Activated CD8-positive, alpha-beta memory T cell treated with anti-CD3 and anti-CD28 coated beads for 36 hours (primary cell): ENCODE measurements at regions not wholly inside any gene's neighbourhood (a gene's known extent, or its start where the extent isn't known, plus 50 kb on each side); places are given as distances from the start of the nearest gene placed in this dataset.

Source experiments
- CTCF ChIA-PET: fragments of 350-600 bp; sonication (Branson Sonifier 250); formaldehyde crosslinking; loops from one replicate; lab custom pipeline; 2021; ENCODE audit warnings: antibody characterized with exemption; lab: Charles Lee
- POLR2A ChIA-PET: fragments of 350-600 bp; sonication (Branson Sonifier 250); formaldehyde crosslinking; loops from one replicate; lab custom pipeline; 2021; ENCODE audit warnings: antibody characterized with exemption; lab: Charles Lee

DNA sequence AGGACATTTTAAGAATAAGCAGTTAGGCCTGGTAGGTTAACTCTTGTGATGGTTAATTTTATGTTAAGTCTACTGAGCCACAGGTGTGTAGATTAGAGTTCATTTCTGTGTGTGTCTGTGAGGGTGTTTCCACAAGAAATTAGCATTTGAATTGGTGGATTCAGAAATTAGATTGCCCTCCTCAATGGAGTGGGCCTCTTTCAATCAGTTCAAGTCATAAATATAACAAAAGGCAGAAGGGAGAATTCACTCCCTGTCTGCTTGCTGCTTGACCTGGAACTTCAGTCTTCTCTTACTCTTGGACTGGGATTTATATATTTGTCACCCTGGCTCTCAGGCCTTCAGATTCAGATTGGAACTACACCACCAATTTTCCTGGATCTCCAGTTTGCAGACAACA lies 55.3 kb upstream of the POM121L12 start:
- ChIA-PET POLR2A (no interaction called here), CTCF (no interaction called here)

DNA sequence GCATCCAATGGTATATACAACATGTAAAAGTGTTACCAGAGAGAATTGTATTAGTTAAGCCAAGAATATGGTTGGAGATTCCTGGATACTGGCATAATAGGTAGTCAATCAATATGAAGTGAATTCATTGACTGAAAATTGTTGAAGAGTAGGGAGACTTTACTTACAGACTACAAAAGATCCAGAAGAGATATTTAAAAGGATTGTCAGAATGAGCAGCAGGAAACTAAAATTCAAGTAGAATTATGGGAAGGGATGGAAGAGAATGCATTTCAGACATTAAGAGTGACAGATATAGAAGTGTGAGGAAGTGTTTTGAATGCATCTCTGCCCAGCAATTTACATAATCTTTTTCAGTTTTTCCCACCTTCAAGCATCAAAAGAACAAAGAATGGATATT lies 62.3 kb upstream of the POM121L12 start:
- POLR2A ChIA-PET, result no interaction called here
- CTCF ChIA-PET, result no interaction called here

DNA sequence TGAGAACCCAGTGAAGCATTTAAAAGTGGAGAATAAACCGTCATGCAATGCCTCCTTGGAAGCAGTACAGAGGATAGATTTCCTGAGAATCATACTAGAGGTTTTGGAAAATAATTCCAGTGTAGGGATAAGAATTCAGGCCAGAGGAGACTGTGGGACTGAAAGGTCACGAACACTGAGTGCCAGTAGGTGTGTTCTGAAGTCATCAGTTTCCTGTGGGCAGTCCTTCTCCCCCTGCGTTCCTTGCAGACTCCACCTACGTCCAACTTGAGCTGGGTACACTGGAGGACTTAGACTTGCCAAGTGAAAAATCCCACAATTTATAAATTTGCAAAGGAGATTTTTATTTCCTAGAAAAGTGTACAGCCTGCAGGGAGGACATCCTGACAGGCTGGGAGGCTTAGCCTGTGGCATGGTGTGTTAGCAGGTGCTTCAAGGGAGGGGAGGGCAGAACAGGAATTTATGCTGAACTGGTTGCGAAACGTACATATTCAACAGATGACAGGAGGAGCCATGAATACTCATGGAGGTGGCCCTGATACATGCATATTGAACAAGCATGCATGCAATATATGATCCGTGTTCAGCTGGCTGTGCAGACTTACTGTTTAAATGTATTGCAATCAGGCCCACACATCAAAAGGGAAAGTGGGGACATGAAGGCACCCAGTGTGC lies 72.9 kb upstream of the POM121L12 start:
- CTCF ChIA-PET, result no interaction called here
- POLR2A ChIA-PET, result no interaction called here

DNA sequence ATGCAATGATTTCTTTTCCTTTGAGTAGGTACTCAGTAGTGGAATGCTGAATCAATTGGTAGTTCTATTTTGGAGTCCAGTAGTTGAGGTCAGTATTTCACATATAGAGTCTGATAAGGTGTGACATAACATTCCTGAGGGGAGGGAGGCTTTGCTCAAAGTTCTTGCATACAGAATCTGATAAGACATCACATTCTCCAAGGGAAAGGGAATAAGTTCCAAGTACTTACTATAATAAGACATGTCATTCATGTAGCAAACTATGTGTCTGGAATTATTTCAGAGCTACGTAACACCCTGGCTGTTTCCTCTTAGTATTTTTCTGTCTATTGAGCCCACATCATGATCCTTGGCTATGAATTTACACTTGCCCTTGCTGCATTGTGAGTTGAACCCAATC lies 74.3 kb upstream of the POM121L12 start:
- ChIA-PET POLR2A (no interaction called here), CTCF (no interaction called here)

DNA sequence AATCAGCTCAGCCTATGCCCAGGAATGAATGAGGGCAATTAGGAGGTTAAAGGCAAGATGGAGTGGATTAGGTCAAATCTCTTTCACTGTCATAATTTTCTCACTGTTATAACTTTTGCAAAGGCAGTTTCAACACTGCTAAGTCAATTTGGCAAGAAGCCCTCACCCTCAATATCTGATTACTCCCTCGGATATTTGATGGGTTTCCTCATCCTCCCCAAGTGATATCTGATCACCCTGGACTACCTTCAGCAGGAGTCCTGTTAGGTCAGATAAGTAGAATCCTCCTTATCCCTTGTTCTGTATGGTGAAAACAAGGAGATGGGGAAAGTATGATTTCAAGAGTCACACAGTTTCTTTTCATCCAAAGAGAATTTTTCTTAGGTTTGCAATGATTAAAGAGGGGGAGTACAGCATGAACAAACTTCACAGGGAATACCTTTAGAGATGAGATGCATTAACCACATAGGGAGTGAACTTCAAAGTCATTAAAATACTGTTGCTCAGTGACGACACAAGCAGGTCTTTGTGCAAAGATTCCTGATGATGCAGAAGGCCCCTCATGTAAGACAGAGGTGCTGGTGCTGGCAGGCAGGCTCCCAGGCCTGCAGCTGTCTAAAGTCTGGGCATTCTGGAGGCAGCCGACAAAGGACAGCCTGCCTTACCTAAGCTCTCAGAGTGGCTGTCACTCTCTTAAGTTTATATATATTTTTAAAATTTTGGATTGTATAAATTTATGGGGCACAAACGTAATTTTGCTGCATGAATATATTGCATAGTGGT lies 75.4 kb upstream of the POM121L12 start:
- POLR2A ChIA-PET, result no interaction called here
- CTCF ChIA-PET, result interaction anchor here (0.5 kb wide), 1 partner anchor 59 kb away, joined by 6 read pairs; no protein-coding TSS in a partner anchor

DNA sequence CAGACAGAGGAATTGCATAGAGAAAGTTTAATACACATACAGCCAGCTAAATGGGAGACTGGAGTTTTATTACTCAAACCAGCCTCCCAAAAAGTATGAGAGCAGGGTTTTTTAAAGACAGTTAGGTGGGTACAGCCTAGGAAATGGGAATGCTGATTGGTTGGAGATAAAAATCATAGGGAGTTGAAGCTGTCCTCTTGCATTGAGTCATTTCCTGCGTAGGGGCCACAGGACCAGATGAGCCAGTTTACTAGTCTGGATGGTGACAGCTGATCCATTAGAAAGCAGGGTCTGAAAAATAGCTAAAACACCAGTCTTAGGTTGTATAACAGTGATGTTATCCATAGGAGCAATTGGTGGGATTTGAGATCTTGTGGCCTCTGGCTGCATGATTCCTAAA lies 76.1 kb upstream of the POM121L12 start:
- CTCF ChIA-PET, result interaction anchor here (0.5 kb wide), 1 partner anchor 58 kb away, joined by 6 read pairs; no protein-coding TSS in a partner anchor
- POLR2A ChIA-PET, result no interaction called here

DNA sequence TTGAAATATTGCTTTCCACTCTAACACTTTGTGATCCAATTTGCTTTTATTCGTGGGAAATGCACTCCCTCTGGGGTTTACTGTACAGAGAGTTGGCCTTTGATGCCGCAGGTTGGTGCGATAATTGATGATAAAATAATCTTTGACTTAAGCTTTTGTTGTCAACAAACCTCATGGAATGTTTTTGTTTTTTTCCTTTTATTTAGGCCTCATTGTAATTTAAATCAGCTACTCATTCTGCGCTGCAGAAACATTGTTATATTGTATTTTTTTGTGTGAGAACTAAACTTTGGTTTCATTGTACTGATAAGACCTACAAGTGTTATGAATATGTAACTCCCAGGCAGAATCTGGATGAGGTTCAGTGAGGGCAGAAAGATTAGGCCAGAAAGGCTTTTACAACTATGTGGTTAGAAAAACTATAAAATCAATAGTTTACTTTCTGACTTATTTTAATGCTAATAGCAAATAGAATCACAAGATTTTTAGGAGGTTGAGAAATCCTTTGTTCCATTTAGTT lies 76.8 kb upstream of the POM121L12 start:
- ChIA-PET CTCF (no interaction called here), POLR2A (no interaction called here)

DNA sequence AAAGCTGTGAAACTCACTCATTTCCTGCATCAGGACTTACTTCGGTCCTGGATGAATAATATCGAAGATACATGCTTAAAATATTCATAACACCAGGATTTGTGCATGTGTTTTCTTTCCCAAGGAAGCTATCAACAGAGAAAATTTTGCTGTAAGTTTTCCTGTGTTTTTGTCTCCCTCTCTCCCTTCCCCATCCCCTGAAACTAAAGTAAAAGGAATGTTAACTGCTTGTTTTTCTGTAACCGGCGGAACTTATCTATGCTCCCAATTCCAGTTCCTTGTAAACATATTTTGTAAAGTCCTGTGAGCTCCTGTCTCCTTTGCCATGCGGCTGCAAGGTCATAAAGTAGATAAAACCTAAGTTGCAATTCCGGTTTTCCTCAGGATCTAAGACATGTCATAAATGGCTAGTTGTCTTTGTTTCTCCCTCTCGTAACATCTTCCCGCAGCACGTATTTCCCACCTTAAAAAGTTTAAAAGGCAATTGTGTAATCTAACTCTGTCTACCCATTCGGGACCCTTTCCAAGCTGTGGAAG lies 79.0 kb upstream of the POM121L12 start:
- POLR2A ChIA-PET, result no interaction called here
- CTCF ChIA-PET, result no interaction called here

DNA sequence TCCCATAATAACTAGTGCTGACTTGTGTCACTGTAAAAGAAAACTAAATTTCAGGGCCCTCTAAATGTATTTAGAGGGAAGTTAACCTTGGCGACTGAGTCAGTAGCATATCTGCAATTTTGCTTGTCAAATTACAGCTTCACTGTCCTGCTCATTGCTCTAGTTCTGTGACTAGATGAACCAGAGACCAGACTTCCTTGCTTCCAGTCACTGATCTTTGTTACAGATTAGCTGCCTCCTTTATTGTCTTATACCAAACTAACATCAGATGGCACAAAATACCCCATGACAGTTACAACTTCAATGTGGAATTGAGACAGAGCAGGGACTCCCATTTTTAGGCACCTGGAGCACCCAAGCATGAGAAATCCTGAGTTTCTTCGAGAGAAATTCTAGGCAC lies 79.9 kb upstream of the POM121L12 start:
- ChIA-PET CTCF (no interaction called here), POLR2A (no interaction called here)

DNA sequence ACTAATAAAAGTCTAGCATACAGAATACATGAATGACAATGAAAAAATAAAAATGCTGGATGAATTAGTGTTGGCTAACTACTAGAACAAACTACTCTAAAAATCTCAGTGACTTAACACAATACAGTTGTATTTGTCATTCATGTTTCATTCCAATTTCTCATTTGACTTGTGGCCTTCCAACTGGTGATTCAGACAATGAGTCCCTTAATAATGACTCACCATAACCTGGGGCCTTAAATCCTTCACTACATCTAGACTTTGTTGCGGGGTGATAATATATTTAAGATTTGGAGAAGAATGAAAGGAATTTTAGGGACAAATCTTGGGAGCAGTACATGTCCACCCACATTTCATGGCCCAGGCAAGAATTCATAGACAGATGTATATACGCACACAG lies 90.5 kb upstream of the POM121L12 start:
- ChIA-PET CTCF (no interaction called here), POLR2A (no interaction called here)

DNA sequence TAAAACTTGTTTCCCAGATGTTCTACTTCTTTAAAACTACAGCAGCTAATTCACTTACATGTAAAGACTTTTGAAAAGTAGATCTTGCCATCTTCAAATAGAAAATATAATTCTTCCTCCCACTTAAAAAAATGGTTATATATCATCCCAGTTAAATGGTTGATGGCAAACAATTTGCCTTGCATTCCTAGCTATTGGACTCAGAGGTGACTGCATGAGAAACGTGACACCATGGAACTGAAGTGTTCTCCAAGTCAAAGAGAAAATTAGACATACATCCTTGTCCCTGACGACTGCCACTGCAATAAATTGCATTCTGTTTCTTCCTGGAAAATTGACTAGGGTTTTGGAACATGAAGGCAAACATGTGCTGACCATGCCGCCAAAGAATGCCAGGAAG lies 95.0 kb upstream of the POM121L12 start:
- CTCF ChIA-PET, result no interaction called here
- POLR2A ChIA-PET, result no interaction called here

DNA sequence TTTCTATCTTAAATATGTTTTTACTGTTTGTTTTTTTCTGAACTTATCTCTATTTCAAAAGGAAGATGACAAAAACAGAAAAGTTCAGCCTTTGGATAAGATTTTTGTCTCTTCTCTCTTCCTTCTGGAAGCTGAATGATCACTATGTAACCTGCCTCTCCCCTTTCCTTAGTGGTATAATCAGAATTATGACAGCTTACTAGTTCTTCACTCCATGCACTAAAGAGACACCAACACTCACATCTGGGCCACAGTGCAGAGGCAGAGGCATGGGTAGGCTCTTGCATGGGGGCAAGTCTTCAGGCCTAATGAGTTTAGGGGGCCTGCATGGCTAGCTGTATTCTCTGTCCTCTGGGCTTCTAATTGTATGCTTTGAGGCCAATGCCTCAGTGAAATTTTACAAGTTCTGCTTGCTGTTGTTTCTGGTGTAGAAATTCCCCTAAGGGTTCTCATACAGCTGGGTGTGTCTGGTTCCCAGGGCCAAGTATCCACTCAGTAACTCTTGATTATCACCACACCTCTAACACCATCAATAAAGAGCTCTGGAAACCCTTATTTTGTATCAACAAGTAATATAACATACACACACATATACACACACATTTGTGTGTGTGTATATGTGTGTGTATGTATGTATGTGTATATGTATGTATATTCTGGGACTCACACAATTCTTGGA lies 96.8 kb upstream of the POM121L12 start:
- POLR2A ChIA-PET, result no interaction called here
- CTCF ChIA-PET, result no interaction called here

DNA sequence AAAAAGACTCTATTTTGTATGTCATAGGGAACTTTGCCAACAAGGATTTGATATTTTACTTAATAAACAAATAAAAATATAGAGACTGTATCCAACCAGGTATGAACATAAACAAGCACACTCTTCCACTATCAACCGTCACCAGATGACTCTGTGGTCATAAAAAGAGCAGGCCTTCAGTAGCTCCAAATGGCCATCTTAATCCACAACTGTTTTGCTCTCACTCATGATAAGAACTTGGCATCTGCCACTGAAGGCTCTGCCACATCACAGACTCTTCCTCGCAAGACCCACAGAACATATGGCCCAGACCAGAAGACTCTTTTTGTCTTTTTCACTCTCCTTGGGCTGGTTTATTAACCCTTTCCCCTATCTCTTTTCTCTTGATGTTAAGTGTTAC lies 98.7 kb upstream of the POM121L12 start:
- POLR2A ChIA-PET, result no interaction called here
- CTCF ChIA-PET, result no interaction called here

DNA sequence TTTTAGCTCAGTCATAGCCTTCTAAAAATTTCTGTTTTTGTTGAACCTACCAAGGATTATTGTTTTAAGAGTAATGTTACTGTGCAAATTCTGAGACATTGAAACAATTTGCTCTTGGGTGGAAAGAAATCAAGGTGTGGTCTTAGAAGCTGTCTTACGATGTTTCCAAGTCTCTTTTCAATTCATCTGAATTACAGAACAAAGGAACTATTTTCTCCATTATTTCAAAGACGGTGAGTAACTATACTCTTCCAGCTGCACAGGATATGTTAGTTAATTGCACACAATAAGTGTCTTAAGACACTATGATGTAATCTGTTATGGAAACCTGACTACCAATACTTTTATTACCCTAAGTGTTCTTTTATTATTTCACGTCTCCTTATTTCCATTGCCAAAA lies 106.8 kb upstream of the POM121L12 start:
- ChIA-PET POLR2A (no interaction called here), CTCF (no interaction called here)

DNA sequence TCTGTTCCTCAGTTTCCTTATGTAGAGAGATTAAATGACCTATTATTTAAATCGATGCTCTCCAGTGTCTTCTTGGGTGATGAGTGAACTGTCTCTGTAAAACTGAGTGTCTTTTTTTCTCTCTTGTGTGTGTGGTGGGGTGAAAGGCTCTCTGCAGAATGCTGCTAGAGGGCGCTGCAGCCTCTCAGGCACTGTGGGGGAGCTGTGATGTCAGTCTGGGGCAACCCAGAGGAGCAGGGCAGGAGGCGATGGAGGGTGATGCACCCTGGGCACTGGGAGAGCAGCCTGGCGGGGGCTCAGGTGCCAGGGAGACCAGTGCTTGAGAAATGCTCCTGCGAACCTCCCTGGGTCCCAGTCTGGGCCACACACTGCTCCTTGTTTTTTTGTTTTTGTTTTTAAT lies 110.1 kb upstream of the POM121L12 start:
- CTCF ChIA-PET, result no interaction called here

DNA sequence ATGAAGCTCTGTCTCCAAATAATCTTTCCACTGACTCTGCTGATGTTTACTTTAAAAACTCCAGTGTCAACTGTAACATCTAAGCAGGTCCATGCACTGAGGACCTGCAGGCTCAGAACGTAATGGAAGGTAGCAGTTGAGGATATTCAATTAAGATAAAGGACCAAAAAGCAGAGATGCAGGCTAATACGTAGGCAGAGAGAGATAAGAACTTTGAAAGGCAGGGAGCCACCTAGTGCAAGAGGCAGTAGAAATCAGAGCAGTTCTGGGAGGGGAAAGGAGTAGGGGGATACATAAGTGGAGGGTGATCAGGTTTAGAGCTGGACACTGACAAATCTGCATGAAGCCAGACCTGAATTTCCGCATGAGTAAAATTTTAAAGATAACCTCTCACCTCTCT lies 114.5 kb upstream of the POM121L12 start:
- ChIA-PET POLR2A (no interaction called here), CTCF (no interaction called here)

More for the DNA sequence above, 110.1 kb upstream of the POM121L12 start:
- POLR2A ChIA-PET, result no interaction called here

DNA sequence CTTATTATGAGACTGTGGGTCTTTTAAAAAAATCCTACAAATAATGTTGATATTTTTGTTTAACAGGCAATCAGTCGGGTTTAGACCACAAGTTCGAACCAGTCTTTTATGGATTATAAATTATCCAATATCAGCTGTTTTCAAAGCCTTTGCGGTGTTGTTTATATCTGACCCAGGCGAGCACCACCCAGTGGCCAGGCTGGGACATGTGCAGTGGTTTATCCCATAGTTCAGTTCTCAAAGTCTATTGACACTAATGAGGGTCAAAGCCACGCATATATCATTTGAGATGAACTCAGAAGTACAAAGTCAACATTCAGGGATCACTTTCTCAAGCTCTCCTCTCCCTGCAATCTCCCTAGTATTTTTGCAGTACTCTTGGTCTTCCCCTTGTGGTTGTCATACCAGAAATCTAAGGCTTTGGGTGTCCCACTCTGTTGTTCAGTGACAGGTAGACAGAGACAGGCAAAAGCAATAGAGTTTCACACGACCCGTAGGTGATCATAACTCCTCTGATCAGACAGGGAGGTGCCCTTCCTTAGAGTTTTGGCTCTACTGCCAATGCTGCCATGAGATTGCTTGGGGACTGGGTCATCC lies 117.4 kb upstream of the POM121L12 start:
- POLR2A ChIA-PET, result no interaction called here
- CTCF ChIA-PET, result no interaction called here

DNA sequence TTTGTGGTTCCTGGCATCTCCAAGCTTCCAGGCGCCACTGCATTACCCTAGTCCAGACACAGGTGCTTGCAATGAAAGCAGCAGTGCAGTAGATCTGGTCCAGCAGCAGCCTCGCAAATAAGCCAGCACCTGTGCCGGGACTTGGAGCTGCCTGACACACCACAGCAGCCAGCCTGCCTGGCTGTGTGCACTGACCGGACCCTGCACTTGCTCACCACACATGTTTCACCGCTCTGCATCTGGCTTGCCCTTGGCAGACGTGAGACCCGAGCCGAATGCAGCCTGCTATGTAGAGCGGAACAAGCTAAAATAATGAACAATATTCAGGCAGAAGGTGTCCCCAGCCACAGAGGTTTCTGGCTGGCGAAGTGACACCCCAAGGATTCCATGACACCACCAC lies 123.6 kb upstream of the POM121L12 start:
- ChIA-PET POLR2A (no interaction called here), CTCF (no interaction called here)

DNA sequence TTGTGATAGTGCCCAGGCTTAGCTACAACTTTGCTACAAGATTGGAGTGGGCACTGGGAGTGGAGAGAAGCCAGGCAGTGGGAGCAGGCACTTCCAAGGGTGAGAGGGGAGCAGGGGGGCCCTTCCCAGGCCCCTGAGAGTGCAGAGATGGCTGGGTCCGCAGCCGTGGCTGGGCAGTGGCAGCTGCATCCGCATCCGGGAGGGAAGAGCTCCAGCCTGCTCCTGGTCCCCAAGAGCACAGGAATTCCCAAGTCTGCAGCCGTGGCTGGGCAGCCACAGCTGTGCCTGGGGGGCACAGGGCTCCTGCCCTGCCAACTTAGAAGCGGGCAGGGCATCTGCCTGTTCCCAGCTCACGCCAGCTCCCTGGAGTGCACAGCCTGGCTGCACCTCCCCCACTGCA lies 124.1 kb upstream of the POM121L12 start:
- POLR2A ChIA-PET, result no interaction called here
- CTCF ChIA-PET, result no interaction called here

DNA sequence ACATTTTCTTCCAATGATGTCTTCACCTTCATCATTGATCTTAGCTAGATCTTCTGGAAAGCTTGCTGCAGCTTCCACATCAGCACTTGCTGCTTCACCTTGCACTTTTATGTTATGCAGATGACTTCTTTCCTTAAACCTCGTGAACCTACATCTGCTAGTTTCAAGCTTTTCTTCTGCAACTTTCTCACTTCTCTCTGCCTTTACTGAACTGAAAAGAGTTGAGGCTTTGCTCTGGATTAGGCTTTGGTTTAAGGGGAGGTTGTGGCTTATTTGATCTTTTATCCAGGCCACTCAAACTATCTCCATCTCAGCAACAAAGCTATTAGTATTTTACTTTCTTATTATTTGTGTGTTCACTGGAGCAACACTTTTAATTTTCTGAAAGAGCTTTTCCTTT lies 125.5 kb upstream of the POM121L12 start:
- CTCF ChIA-PET, result no interaction called here
- POLR2A ChIA-PET, result no interaction called here
